ENCODE measurements at regions not wholly inside any gene's neighbourhood (a gene's known extent, or its start where the extent isn't known, plus 50 kb on each side); places are given as distances from the start of the nearest gene placed in this dataset.

- no peak for TF ChIP-seq CTCF (conservative IDR thresholded peaks at IDR 0.05 in 1 of 2, IDR thresholded peaks at IDR 0.05 in 1 of 2; ENCODE audit: low read depth in 1 of 2, low read length in 2 of 2)
- no peak for TF ChIP-seq EZH2 (IDR thresholded peaks at IDR 0.05; ENCODE audit: low read length, missing control alignments)
Observed at GRCh38 chr4:17094876-17095210, 196.4 kb upstream of the LDB2 start.
